HG02763 (cell line): ENCODE measurements at regions not wholly inside any gene's neighbourhood (a gene's known extent, or its start where the extent isn't known, plus 50 kb on each side); places are given as distances from the start of the nearest gene placed in this dataset.
A peak's percentile ranks its signal among the peaks of the same experiment; 100 is the strongest.
"Not testable (repeated sequence)": the region's sequence is repeated elsewhere in the genome, so short reads cannot be mapped to it uniquely, and the experiment has no call there.

Experiments used
- ATAC-seq: cut with Tn5 transposase; IDR thresholded peaks from one replicate; pipeline ENCODE4 v1.9.1; 2021; ENCODE audit warnings: mild to moderate bottlenecking, moderate library complexity; ENCODE audit not compliant: unreplicated experiment

DNA sequence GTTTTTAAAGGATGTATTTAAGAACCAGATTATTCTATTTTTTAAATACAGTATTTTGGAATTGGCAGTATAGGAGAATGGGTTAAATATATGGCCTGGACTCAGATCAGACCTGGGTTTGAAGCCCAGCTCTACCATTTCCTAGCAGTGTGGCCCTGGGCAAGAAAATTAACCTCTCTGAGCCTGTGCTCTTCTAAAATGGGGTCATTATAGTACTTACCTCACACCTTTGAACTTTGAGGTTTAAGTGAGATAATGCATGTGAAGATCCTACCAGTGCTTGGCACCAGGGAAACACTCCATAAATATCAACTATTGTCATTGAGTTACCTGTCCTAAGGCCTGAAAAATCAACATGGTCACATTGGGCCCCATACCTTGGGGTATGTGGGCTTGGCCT lies 93.4 kb upstream of the WSB1 start:
- no peak for ATAC-seq

- no peak for ATAC-seq
Observed at GRCh38 chr17:27203241-27203640, 90.7 kb upstream of the WSB1 start.

- ATAC-seq: no peak
Observed at GRCh38 chr17:27206447-27206846, 87.5 kb upstream of the WSB1 start.

DNA sequence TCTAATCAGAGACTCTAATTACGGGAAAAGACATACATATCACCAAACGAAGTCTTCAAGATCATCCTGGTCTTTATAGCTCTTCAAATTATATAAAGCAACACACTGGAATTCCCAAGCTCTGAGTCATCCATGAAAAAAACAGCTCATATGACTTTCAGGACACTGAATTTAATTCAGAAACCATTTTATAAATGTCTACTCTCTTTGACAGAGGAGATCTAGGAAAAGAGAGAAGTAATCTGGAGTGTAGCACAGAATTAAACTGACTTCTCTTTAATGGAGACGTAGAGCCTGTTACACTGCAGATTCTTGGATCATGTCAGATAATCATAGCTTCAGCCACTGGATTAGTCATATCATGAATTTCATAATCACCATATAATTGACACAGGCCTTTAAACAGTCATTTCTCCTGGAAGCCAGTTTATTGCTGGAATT lies 86.8 kb upstream of the WSB1 start:
- ATAC-seq: no peak

DNA sequence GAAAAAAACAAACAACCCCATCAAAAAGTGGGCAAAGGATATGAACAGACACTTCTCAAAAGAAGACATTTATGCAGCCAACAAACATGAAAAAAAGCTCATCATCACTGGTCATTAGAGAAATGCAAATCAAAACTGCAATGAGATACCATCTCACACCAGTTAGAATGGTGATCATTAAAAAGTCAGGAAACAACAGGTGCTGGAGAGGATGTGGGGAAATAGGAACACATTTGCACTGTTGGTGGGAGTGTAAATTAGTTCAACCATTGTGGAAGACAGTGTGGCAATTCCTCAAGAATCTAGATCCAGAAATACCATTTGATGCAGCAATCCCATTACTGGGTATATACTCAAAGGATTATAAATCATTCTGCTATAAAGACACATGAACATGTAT lies 85.5 kb upstream of the WSB1 start:
- ATAC-seq: not testable (repeated sequence)

GRCh38 chr17:27209316-27209715 lies 84.6 kb upstream of the WSB1 start:
- ATAC-seq: no peak

DNA sequence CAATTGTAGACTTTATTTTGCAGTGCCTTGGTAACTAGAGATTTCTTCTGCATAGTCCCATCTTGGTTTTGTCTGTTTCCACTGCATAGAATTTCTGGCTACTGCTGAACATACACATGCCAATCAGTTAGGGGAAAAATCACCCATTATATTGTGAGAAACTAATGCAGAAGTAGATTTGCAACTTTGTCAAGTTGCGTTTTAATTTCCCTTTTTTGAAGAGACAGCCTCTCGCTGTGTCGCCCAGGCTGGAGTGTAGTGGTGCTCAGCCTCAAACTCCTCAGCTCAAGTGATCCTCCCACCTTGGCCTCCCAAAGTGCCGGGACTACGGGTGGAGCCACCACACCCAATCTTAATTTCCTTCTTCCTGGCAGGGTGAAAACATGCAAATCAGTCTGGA lies 83.1 kb upstream of the WSB1 start:
- not testable (repeated sequence) for ATAC-seq

DNA sequence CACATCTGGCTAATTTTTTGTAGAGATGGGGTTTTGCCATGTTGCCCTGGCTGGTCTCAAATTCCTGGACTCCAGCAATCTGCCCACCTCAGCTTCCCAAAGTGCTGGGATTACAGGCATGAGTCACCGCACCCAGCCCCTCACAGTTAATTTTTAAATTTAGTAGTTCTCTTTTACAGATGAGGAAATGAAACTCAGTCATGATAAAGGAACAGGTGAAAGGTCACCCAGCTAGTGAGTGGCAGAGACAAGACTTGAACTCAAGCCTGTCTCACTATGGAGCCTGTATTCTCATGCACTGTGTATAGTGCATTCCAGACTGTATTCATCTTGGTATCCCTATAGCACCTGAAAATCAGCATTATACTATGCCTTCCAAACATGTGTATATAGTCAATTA lies 77.1 kb upstream of the WSB1 start:
- no peak for ATAC-seq

GRCh38 chr17:27217631-27218030 lies 76.3 kb upstream of the WSB1 start:
- peak; percentile 79 for ATAC-seq

DNA sequence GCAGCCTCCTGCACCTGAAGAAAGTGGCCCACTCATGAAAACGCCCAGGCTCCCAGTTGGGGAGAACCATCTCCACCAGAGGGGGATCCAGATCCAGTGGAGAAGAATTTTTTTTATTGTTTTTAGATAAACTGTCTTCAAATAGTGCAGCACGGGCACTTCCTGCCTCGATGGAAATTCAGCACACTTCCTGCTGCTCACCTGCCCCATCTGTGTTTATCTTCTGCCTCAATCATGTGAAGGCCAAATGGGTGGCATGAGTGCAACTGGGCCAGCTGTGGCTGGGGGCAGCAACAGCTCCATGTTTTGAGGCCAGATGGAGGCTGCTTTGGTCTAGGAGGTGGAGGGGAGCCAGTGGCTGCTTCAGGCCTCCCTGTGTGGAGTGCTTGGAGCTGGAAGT lies 75.9 kb upstream of the WSB1 start:
- ATAC-seq: no peak

DNA sequence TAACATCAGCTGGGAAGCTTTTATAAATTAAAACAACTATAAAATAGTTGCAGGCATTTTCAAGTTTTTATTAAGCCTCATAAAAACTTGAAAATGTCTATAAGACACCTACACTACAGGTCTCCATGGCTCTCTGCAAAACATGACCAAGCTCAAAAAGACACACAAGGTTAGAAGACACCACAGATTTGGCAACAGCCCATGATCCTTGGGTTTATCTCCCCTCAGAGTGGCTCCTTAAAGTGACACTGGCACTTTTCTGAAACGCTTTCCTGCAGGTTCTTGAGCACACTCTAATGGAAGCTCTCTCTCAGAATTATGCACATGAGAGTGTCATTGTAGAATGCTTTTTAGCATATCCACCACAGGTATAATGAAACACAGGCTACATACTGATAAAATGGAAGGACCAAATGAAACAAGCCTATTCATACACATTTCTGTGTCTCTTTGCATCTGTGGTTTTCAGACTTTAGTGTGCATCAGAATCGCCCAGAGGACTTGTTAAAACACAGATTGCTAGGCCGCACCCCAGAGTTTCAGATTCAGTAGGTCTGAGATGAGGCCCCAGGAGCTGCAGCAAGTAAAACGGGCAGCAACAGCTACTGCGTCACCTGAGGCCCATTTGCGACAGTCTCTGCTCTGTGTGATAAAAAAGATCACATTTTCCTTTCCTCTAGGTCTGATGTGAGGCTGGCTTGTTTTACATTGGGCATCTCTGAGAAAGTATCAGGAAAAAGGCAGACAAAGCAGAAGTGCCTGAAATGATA lies 75.0 kb upstream of the WSB1 start:
- peak; percentile 74 for ATAC-seq

- ATAC-seq: no peak
Observed at GRCh38 chr17:27222515-27222914, 71.4 kb upstream of the WSB1 start.

DNA sequence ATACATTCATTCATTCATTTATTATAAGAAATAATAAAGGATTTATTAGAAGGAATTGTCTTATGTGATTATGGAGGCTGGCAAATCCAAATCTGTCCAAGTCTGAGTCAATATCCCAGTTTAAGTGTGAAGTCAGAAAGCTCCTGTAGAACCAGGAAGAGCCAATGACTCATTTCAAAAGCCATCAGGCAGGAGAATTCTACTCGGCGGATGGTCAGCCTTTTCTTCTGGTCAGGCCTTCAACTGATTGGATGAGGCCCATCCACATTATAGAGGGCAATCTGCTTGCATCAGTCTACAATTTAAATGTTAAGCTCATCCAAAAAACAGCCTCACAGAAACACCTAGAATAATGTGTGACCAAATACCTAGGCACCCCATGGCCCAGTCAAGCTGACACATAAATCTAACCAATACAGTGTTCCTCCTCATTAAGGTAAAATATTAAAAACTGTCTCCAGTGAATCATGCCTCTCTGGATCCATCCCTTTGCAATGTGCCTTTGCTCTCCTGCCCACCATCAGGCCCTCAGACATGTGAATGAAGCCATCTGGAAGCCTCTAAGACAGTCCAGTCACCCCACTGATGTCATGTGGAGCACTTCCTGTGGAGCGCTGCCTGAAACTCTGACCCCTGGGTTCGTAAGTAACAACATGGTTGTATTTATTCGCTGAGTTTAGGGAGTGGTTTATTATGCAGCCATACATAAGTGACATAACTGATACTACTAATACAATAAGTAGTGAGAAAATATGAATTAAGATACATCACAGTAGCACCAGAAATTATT lies 69.2 kb upstream of the WSB1 start:
- ATAC-seq: no peak

- ATAC-seq: no peak
Observed at GRCh38 chr17:27226611-27227230, 67.2 kb upstream of the WSB1 start.

- no peak for ATAC-seq
Observed at GRCh38 chr17:27230996-27231395, 62.9 kb upstream of the WSB1 start.

DNA sequence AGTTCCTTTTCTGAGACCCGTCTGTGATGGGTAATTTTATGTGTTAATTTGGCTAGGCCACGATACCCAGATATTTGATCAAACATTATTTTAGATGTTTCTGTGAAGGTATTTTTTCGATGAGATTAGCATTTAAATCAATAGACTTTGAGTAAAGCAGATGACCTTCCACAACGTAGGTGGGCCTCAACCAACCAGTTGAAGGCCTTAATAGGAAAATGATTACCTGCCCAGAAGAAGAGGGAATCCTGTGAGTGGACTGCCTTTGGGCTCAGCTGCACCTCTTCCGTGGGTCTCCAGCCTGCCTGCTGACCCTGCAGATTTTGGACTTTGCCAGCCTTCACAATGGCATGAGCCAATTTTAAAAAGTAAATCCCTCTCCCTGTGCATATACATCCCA lies 61.6 kb upstream of the WSB1 start:
- no peak for ATAC-seq

DNA sequence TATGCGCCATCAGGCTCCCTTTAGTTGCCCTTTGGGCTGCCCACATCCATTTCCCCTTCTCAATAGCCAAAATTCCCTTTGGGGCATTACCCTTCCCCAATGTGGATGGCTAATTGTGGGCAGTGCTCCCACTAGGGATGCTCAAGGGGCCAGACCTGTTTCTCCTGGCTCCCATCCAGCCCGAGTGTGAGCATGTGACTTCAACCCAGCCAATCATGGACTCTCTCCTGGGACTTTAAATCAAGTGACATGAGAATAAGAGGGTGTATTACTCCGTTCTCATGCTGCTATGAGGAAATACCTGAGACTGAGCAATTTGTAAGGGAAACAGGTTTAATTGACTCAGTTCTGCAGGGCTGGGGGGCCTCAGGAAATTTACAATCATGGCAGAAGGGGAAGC lies 60.9 kb upstream of the WSB1 start:
- ATAC-seq: no peak

DNA sequence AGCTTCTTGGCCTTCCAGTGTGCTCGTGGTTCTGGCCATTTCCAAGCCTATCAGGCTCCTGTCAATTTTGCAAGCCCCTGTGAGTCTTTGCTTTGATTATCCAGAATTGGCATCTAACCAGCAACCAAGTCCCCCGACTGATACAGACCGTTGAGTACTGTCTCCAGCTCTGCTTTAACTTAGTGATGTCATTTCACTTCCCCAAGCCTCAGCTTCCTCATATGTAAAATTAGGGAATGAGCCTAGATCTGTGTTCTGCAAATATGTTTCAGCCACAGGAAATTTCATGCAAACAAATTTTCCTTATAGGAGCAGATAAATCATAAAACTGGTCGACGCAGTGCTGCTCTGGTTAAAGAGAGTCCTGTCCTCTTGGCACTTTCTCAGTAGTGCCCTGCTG lies 60.1 kb upstream of the WSB1 start:
- ATAC-seq: no peak

DNA sequence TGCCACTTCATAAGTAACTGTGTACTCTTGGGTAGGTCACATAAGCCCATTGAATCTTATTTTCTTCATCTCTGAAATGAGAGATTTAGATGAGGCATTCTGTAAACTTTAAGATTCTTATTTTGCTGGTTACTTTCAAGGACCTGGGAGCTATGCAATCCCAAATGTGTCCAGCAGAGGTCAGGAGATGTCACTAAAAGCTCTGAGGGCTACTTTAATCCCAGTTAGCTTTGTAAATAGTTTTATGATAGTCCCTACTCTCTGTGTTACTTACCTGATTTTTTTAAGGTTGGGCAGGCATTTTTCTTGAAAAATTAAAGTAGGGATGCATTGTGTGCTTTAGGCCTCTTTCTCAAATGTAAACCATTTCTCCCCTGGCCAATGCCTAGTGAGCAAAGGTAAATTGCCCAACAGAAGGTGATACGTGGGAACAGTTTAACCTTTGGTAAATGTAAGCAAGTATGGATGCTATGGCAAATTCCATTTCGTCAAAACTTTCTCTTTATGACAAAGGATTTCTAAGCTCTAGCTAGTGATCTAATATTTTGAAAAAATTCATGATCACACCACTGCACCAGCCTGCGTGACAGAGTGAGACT lies 57.1 kb upstream of the WSB1 start:
- ATAC-seq: no peak

GRCh38 chr17:27237890-27238289 lies 56.0 kb upstream of the WSB1 start:
- no peak for ATAC-seq

GRCh38 chr17:27239046-27239445 lies 54.9 kb upstream of the WSB1 start:
- ATAC-seq: peak; percentile 34

DNA sequence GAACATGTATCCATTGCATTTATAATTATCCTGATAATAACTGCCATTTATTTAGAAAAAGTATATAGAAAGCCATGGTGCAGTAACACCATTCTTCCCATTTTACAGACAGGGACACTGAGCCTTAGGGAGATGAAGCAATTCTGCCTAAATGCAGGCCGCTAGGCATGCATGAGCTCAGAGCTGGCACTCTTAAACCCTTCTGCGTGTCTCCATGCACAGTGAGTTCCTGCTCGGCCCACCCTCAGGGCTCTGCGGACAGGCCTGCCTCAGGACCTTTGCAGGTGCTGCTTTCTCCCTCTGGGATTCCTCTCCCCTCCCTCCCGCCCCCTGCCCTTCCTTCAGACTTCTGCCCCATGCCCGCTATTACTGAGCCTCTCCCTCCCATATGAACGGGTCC lies 54.3 kb upstream of the WSB1 start:
- no peak for ATAC-seq
